COLO829 (cell line): ENCODE measurements at regions not wholly inside any gene's neighbourhood (a gene's known extent, or its start where the extent isn't known, plus 50 kb on each side); places are given as distances from the start of the nearest gene placed in this dataset.
"Not testable (repeated sequence)": the region's sequence is repeated elsewhere in the genome, so short reads cannot be mapped to it uniquely, and the experiment has no call there.

Experiments used
- DNase-seq: peaks from one replicate; pipeline ENCODE4 v3.0.0; 2012; ENCODE audit warnings: low spot score

DNA sequence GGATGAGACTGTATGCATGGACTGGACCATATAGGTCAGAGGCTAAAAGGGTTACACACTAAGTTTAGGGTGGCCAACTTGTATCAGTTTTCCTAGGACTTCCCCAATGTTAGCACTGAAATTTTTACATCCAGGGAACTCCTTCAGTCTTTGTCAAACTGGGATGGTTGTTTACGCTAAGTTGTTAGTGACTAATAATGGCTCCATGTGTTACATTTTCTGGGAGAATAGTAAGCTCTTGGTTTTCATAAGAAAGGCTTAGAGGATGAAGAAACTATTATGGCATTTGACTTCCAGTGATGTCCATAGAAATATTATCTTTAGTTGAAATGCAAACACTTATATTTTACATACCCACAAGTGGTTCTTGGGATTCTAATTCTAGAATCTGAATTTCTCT, 57.9 kb upstream of the ST3GAL6 start:
- no peak for DNase-seq

DNA sequence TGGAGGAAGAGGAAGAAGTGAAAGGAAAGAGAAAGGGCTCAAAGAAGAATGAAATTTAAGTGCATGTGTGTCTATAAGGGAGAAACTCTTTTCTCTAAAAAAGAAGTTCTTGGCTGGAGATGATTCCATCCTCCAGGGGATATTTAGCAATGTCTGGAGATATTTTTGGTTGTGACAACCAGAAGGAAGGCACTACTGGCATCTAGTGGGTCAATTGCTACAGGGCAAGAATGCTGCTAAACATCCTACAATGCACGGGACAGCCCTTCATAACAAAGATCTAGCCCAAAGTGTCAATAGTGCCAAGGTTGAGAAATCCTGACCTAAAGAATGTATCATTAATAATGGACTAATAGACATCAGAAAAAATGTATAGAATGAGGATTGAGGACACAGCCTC, 57.4 kb upstream of the ST3GAL6 start:
- DNase-seq: no peak

DNA sequence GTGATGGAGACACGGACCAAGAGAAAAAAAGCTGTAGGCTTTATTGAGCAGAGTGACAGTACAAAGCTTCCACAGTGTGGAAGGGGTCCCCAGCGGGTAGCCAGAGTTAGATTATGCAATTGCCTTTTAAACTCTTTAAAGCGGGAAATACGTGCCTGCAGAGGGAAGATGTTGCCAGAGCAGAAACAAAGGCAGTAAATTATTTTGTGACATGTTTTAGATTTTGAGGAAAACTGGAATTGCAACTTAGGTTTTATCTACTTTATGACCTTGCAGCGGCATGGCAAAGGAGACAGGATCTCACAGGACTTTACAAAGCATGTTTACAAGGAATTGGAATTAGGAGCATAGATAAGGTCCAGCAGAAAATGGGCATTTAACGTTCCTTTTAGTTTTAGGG, 54.5 kb upstream of the ST3GAL6 start:
- not testable (repeated sequence) for DNase-seq

DNA sequence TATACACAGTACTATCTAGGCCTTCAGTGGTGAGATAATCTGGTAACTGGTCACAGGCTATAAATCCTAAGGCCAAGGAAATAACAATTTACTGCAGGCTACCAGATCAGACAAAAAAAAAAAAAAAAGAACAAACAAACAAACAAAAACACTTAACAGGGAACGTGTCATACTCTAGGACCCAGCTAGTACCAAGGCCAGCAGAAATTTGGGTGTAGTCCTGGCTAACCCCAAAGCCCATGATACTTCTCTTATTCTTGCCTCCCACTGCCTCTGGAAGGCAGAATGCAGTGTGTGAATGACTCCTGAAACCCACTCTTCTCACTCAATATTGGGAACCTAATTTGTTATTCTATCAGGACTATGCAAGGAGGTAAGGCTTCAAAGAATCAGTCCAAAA, 53.7 kb upstream of the ST3GAL6 start:
- no peak for DNase-seq

DNA sequence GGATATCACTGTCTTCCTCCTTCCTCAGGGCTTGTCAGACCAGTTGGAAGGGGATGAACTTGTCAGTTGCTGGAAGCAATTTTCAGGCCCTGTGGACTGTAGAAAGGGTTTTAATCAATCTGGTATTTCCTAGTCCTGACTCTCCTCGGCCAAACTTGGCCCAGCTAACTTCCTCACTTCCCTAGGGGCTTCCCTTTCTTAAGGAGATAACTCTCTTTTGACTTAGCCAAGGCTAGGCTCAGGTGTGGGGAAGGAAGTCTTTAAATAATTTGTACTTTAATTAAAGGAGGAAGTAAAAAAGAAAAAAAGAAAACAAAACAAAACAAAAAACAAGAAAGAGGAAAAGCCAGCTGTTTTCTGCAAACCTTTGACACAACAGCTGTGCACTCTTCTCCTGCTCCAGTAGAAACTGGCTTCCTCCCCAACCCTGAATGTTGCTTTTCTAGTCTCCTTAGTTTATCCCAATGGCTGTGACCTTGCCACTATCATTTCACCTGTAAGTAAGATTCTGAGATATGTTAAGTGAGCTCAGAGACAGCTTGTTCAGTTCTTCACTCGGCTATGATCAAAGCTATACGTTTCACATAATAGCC, 53.0 kb upstream of the ST3GAL6 start:
- DNase-seq: no peak

DNA sequence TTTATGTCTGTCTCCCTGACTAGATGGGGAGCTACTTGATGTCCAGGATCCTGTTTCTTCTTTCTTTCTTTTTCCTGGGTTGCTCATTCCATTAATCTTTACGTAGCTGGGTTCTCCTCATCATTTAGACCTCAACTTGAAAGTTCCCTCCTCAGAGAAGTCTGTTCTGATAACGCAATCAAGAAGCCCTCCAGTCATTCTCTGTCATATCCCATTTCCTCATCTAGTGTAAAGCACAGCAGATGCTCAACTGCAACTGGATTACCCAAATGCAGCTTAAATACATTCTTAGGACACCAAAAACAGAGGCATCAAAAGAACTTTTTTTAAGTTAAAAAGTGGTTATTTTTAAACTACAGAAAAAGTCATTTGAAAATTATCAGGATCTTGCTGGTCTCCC, 51.7 kb upstream of the ST3GAL6 start:
- DNase-seq: no peak

DNA sequence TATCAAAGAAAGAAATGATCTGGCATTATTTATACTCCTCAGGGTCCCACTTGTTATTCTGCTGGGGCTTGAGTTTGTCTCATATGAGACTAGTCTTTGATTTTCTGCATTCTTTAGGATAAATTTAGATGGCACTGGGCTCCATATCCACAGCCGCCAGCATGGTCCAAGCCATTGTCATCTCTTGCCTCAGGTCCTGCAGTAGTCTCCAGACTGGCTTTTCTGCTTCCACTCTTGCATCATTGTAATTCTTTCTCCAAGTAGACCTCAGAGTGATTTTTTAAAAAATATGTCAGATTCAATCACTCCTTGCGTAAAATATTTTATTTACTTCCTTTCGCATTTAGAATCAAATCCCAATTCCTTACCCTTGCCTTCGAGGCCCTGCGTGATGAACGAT, 50.4 kb upstream of the ST3GAL6 start:
- no peak for DNase-seq

DNA sequence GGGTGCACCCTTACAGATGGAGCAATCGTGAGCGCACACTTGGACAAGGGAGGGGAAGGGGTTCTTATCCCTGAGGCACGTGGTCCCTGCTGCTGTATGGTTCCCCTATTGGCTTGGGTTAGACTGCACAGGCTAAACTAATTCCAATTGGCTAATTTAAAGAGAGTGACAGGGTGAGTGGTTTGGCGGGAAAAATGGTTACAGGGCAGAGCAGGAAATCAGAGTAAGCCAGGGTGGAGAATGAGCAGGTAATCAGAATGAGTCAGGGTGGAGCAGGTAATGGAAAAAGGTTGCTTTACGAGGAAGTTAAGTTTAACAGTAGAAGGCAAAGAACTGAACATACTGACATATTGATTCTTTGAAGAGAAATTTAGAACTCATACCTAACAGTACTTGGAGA, 49.8 kb upstream of the ST3GAL6 start:
- DNase-seq: not testable (repeated sequence)
